ENCODE measurements at regions not wholly inside any gene's neighbourhood (a gene's known extent, or its start where the extent isn't known, plus 50 kb on each side); places are given as distances from the start of the nearest gene placed in this dataset. TPM values are rescaled to one million over a fixed set of nuclear protein-coding genes. Genes with fewer than 3 reads are reported as not detected.
A peak's percentile ranks its signal among the peaks of the same experiment; 100 is the strongest.

- Histone ChIP-seq H3K4me3 (ENCODE audit: insufficient read depth, low read length) (no peak overlapping the region), H3K4me1 (ENCODE audit: insufficient read depth, low read length) (no peaks in the 10 kb centered on the region), H3K27me3 (ENCODE audit: insufficient read depth, low read length) (no peaks in the 10 kb centered on the region), H2AFZ (ENCODE audit: low read length) (no peak overlapping the region), H3K4me2 (ENCODE audit: insufficient read depth, low read length) (no peak overlapping the region), H3K36me3 (ENCODE audit: insufficient read depth, low read length) (no peaks in the 10 kb centered on the region), H3K79me2 (ENCODE audit: insufficient read depth, low read length) (no peaks in the 10 kb centered on the region), H3K9me3 (ENCODE audit: low read depth, low read length) (no peaks in the 10 kb centered on the region), H3K27ac (ENCODE audit: low read depth, low read length) (no peak overlapping the region), H4K20me1 (ENCODE audit: insufficient read depth, low read length) (no peaks in the 10 kb centered on the region)
- no peak for DNase-seq (ENCODE audit: insufficient read length, low spot score, missing footprints)
- no peak for TF ChIP-seq CTCF (IDR thresholded peaks at IDR 0.05; ENCODE audit: extremely low read depth, low read depth, low read length)
Observed at GRCh38 chr15:25268166-25268565, 170.7 kb downstream of the UBE3A start.

Small RNAs in the stretch of these regions (small RNA-seq; reads per million reads assigned to genes)
- not detected for gene RF00105
- gene SNORD115-1, result 0.22 reads per million
- gene SNORD115-10, result not detected
- not detected for gene SNORD115-11
- gene SNORD115-12, result not detected
- gene SNORD115-14, result not detected
- not detected for gene SNORD115-15
- not detected for gene SNORD115-16
- not detected for gene SNORD115-17
- gene SNORD115-18, result not detected
- not detected for gene SNORD115-19
- gene SNORD115-2, result not detected
- not detected for gene SNORD115-20
- gene SNORD115-21, result not detected
- not detected for gene SNORD115-22
- gene SNORD115-23, result not detected
- gene SNORD115-24, result not detected
- gene SNORD115-25, result not detected
- gene SNORD115-27, result not detected
- gene SNORD115-28, result not detected
- gene SNORD115-29, result not detected
- gene SNORD115-3, result not detected
- gene SNORD115-30, result not detected
- not detected for gene SNORD115-31
- not detected for gene SNORD115-32
- gene SNORD115-33, result not detected
- not detected for gene SNORD115-34
- not detected for gene SNORD115-35
- not detected for gene SNORD115-36
- not detected for gene SNORD115-37
- not detected for gene SNORD115-38
- not detected for gene SNORD115-39
- gene SNORD115-4, result not detected
- gene SNORD115-40, result not detected
- not detected for gene SNORD115-41
- not detected for gene SNORD115-42
- gene SNORD115-43, result not detected
- gene SNORD115-44, result 0.37 reads per million
- not detected for gene SNORD115-45
- not detected for gene SNORD115-46
- not detected for gene SNORD115-47
- gene SNORD115-5, result not detected
- not detected for gene SNORD115-6
- not detected for gene SNORD115-7
- gene SNORD115-8, result not detected
- gene SNORD115-9, result not detected
- 143 reads per million, percentile 97 among the genes with 10 or more reads in this experiment for gene SNORD116-1
- gene SNORD116-10, result not detected
- 10.3 reads per million, percentile 92 among the genes with 10 or more reads in this experiment for gene SNORD116-11
- gene SNORD116-12, result 2.0 reads per million, percentile 65 among the genes with 10 or more reads in this experiment
- gene SNORD116-13, result 4.4 reads per million, percentile 85 among the genes with 10 or more reads in this experiment
- gene SNORD116-14, result 37.1 reads per million, percentile 96 among the genes with 10 or more reads in this experiment
- gene SNORD116-15, result 88.0 reads per million, percentile 97 among the genes with 10 or more reads in this experiment
- gene SNORD116-16, result 354 reads per million, percentile 98 among the genes with 10 or more reads in this experiment
- not detected for gene SNORD116-17
- gene SNORD116-18, result 0.74 reads per million, percentile 8 among the genes with 10 or more reads in this experiment
- gene SNORD116-19, result not detected
- 0.22 reads per million for gene SNORD116-2
- gene SNORD116-22, result not detected
- gene SNORD116-23, result 19.5 reads per million, percentile 94 among the genes with 10 or more reads in this experiment
- 141 reads per million, percentile 97 among the genes with 10 or more reads in this experiment for gene SNORD116-24
- gene SNORD116-25, result 59.6 reads per million, percentile 96 among the genes with 10 or more reads in this experiment
- 0.67 reads per million for gene SNORD116-29
- gene SNORD116-3, result not detected
- not detected for gene SNORD116-30
- not detected for gene SNORD116-5
- not detected for gene SNORD116-6
- gene SNORD116-7, result not detected
- gene SNORD116-8, result 1.3 reads per million, percentile 45 among the genes with 10 or more reads in this experiment
- gene SNORD116-9, result not detected

Measured in osteoblast (primary cell).